ENCODE measurements at regions not wholly inside any gene's neighbourhood (a gene's known extent, or its start where the extent isn't known, plus 50 kb on each side); places are given as distances from the start of the nearest gene placed in this dataset.

- TF ChIP-seq CTCF (IDR thresholded peaks at IDR 0.05 in 2 of 3, conservative IDR thresholded peaks at IDR 0.05 in 1 of 3; ENCODE audit: insufficient read depth in 2 of 3, low read depth in 1 of 3, low read length in 3 of 3): no peak
- TF ChIP-seq IRF1 (CRISPR knock-in tag; IDR thresholded peaks at IDR 0.05; ENCODE audit: borderline replicate concordance): no peak
- TF ChIP-seq REST (IDR thresholded peaks at IDR 0.05; ENCODE audit: borderline replicate concordance): no peak
- TF ChIP-seq REST (CRISPR knock-in tag; IDR thresholded peaks at IDR 0.05; ENCODE audit: low read depth): no peak
Measured at GRCh38 chr10:129046962-129047361, 420.1 kb upstream of the MGMT start.

Measured in K562 (cell line).